NCI-H774 (cell line): ENCODE measurements at regions not wholly inside any gene's neighbourhood (a gene's known extent, or its start where the extent isn't known, plus 50 kb on each side); places are given as distances from the start of the nearest gene placed in this dataset.

ENCODE experiments used
- DNase-seq: peaks from one replicate; lab custom pipeline; 2025; lab: John Stamatoyannopoulos, UW

DNA sequence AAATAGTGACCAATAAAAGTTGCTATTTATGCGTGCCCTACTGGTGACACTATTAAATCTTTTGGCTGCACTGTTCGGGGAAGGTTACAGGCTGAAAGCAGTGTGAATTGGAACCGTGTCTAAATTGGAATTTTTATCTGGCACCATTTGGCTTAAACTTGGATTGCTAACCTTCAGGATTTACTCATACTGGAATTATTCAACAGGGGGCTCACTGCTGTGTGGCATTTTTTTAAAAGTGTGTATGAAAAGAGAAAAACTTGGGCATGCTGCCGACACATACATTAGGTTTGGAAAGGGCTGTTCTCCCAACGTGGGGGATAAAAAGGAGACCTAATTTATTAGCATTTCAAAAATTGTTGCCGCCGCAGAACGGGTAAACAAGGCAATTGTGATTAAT, 537.9 kb upstream of the MGMT start:
- DNase-seq, result no peak

DNA sequence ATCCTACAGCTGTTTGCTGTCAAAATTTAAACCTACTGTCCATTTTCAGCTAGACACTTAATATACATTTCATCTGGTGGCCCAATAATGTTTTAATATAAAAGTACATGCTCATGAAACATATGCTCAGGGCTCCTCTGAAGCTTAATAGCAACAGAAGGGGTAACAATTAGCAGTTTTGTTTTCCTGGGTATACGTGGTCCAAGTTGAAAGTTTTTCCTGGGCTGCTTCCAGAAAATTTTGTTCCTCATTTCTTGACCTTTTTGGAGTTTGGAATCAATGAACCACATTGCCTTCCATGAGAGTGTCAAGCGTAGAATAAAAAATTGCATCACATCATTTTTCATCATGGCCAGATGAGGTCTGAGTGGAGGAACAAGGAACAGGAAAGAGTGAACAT, 537.3 kb upstream of the MGMT start:
- no peak for DNase-seq

- DNase-seq, result no peak
These were observed 536.5 kb upstream of the MGMT start for GRCh38 chr10:128930515-128930914.

DNA sequence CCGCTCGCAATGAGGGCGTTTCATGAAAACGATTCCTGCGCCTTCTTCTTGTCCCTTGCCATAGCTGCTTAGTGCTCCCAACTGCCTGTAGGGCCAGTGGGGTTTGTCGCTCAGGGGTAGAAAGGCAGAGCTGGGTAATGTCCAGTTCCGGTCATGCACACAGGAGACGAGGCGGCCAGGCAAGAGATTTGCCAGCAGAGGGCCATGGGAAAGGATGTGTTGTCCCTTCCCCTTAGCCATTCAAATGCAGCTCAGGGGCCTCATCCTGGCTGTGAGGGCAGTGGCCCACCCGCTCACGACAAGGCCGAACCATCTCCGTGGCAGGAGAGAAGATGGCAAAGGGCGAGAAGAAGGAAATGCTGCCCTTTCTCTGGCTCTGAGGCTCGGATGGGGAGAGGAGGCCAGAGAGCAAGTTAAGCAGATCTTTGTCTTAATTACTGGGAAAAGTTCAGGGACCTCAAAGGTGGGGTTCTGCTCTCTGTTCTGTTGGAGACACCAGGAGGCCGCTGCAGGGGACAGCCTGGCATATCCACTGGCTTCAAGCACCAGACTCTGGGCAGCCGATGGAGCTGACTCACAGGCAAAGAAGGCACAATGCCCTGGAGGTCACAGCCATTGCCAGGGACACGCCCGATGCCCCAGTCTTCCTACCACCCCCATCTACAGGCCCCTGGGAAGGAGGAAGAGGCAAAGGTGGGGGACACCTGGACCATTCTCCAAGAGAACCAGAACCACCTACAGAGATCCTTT, 534.8 kb upstream of the MGMT start:
- no peak for DNase-seq

DNA sequence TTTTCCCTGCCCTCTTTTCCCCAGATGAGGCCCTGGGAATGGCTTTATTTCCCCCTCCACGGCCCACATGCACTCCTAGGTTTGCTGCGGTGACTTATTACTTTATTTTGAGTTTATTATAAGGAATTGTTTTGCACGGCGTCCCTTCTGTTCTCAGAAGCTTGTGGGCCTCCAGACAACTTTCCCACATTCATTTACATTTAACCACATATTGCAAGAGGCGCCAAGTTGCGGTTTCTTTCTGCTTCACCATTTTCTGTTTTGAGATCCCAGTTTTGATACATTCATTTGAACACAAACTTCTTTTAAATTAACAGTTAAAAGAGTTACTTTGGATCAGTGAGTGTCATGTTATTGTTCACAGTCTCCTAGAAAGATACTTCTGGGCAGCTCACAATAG, 532.5 kb upstream of the MGMT start:
- DNase-seq, result no peak

- no peak for DNase-seq
These were observed 530.6 kb upstream of the MGMT start for GRCh38 chr10:128936392-128936791.

DNA sequence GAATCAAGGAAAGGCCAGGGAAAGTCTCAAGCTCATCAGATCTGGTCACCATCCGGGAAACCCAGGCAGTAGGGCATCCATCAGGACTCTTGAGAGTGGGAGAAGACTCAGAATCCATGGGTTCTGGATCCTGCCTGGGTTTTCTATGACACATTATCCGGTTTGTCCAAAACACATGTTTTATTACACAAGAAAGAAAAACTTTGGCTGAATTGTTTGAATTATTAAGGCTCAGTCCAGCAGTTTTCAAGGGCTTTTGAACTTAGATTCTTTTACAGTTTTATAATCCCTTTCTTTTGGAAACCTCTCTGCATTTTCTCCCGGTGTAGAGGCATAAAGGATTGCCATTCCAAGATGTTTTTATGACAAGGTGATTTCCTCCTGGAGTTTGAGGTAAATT, 528.5 kb upstream of the MGMT start:
- DNase-seq, result no peak

- DNase-seq, result no peak
These were observed 527.0 kb upstream of the MGMT start for GRCh38 chr10:128940081-128940480.

DNA sequence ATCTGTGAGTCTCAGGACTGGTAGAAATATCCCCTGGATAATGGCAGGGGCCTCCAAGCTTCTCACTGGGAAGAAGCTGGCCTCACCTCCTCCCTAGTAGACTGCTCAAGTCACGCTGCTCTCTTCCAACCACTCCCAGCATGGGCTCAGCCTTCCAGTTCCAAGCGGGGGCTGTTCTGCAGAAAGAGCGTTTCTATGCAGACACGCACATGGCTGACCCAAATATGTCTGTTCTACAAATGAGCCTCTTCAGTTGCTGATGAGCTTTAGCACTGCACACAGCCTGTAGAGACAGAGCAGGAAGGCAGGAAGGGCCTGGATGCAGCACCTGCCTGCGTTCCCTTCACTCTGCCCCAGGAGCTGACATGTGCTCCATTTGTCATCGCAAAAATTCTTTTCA, 523.9 kb upstream of the MGMT start:
- DNase-seq, result no peak

GRCh38 chr10:128945398-128945797, 521.6 kb upstream of the MGMT start:
- no peak for DNase-seq

DNA sequence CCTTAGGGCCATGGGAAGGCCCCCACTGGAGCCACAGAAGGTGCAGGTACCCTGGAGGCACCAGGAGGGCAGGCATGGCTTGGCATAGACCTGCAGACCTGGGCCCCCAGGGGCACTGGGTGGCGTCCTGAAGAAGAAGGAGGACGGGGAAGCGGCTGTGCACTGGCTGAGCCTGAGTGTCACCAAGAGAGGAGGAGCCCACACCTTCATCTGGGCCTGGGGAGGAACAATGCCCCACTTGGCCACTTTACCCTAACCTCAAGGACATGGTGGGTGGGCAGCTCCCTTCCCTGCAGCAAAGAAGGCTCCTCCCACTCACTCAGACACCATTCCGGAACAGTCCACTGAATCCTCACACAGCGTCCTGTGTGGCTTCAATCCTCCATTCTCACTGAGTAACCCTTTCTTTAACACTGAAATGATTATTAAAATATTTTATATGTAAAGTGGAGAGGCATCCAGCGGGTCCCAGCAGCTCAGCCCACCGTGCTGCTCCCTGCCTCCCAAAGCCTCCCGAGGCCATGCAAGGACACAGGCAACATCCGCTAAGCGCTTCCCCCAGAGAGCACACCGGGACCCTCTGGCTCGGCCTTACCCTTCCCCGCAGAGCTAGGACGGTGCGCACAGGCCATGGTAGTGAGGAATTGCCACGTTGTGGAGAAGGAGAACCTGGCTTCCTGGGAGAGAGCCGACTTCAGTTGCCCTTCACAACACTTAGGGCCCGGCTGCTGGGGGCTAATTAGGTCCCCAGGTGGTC, 516.7 kb upstream of the MGMT start:
- DNase-seq, result no peak

GRCh38 chr10:128950916-128951275, 516.1 kb upstream of the MGMT start:
- DNase-seq, result no peak

GRCh38 chr10:128952856-128953255, 514.2 kb upstream of the MGMT start:
- DNase-seq, result no peak

DNA sequence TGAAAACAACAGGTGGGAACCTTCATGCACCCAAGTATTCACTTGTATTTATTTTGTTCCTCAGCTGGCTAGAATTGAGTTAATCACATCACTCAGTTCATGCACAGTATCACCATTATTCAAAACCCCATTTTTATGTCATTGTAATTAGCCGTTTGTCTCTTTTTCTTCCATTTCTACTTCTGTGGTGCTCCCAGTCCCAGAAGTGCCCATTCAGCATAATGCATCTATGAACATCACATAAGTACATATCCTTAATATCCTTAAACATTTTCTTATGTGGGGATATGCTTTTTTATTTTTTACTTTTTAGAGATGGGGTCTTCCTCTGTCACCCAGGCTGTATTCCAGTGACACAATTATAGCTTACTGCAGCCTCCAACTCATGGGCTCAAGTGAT, 510.9 kb upstream of the MGMT start:
- no peak for DNase-seq

GRCh38 chr10:128957221-128957620, 509.8 kb upstream of the MGMT start:
- no peak for DNase-seq

DNA sequence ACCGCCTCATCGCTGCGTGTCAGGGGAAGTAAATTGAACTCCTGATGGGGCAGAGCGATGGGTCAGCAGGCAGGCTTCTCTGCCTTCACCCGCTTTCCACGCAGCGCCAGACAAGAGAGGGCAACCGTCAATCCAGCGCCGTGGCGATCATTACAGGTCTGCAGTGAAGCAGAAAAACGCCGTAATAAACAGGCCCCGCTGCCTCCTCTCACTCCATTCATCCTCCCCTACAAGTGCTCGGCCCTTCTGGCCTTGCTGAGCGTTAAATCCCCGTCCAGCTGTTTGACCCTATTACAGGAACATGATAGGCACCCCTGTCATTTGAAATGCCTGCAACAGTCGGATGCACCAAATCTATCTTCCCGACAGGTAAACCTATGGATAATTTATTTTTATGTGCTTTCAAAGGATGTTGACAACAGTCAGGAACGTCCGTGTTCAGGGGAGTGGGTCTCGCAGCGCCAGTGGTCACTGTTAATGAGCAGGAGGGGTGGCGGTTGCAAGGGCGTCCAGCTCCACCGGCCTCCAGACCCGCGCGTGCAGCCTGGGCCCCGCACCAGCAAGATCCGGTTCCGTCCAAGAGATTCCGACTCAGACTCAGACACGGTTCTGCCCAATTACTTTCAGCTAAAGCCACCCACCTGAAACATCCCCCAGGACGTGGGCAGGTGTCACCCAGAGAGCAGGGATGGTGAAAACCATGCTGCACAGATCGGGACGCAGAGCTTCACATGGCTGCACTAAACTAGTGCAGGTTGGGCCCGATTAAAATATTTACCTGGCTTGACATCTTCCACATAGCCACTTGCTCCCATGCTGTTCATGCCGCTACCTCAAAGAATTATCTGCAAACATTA, 508.0 kb upstream of the MGMT start:
- no peak for DNase-seq

GRCh38 chr10:128959746-128960145, 507.3 kb upstream of the MGMT start:
- DNase-seq, result no peak

DNA sequence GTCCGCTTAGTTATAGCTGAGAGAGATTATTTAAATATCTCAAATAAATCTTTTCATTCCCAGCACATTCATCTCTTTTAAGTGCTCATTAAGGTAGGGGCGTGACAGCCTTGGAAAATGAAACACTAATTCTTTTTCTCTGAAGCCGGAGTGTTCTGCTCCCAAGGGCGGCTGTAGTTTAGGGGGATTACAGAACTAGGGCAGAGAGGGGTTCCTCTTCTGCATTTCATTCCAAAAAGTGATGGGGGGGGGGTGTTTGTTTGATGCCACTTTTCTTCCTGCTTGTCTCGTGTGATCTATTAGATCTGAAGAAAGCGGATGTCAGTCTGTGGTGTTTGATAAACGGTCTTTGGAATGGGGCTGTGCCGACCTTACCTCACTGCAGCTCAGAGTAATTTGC, 506.5 kb upstream of the MGMT start:
- DNase-seq, result no peak

GRCh38 chr10:128962182-128962581, 504.9 kb upstream of the MGMT start:
- DNase-seq, result no peak

DNA sequence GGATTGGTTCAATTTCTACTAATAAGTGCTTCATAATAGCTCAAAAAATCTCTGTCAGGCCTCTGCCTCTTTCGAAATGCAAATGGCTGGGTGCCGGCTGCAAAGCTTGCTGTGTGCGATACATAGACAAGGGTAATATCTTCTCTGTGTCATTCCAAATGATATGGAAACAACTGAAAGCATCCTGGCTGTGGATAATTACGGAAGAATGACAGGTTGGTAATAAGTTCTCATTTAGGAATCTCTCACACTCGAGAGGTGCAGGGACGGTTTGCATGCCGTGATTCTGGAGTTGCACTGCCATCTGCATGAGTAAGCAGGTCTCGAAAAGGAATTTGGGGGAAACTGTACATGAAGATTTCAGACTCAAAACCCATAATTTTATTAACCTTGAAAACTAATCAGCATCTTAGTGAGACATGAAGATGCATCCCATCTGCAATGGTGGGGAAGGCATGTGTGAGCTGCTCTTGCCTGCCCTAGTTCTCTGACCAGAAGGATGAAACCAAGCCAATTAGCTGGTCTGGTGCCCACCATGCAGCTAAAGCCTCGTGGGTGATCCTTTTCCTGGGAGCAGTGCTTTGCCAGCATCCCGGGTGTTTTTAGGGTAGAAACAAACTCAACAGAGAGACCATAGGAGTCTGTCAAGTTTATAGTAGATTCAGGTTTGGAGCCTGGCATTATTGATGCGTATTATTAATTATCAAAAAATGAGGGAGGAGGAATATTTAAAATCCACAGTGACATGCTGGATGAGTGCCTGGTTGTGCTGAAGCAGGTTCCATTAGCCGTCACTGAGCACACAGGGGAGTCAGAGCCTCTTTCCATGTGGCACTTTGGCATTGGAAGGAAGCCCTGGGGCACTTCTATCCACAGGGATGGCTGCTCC, 503.6 kb upstream of the MGMT start:
- DNase-seq, result no peak

DNA sequence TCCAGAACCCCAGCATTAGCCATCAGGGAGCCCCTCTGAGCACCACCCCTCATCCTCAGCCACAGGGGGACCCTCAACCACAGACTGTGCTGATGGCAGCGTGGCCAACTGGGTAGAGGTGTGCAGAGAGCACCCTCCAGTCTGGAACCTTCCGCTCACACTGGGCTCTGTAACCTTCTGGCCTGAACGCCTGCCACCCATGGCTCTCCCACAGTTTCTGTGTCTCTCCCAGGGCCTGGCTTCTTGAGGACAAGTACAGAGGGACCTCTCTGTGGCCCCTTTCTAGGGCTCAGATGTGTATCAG, 503.0 kb upstream of the MGMT start:
- no peak for DNase-seq
